Right kidney (tissue), 1 donor: ENCODE measurements at regions not wholly inside any gene's neighbourhood (a gene's known extent, or its start where the extent isn't known, plus 50 kb on each side); places are given as distances from the start of the nearest gene placed in this dataset.

Experiments
- DNase-seq: peaks from one replicate; pipeline ENCODE4 v3.0.0-alpha.2; 2016

- DNase-seq, result no peak
Observed at GRCh38 chr4:110278127-110278526, 79.7 kb upstream of the ELOVL6 start.

GRCh38 chr4:110275871-110276270 lies 77.5 kb upstream of the ELOVL6 start:
- no peak for DNase-seq

DNA sequence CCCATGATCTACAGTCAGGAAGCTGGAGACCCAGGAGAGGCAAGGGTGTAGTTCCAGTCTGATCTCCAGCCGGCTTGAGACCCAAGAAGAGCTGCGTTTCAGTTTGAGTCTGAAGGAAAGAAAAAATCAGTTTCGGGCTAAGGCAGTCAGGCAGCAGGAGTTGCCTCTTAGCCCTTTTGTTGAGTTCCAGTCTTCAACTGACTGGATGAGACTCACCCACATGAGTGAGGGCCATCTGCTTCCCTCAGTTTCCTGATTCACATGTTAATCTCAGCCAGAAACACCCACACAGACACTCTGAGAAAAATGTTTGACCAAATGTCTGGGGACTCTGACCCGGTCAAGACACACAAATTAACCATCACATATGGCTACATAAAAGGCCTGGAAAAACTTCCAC lies 73.6 kb upstream of the ELOVL6 start:
- no peak for DNase-seq

DNA sequence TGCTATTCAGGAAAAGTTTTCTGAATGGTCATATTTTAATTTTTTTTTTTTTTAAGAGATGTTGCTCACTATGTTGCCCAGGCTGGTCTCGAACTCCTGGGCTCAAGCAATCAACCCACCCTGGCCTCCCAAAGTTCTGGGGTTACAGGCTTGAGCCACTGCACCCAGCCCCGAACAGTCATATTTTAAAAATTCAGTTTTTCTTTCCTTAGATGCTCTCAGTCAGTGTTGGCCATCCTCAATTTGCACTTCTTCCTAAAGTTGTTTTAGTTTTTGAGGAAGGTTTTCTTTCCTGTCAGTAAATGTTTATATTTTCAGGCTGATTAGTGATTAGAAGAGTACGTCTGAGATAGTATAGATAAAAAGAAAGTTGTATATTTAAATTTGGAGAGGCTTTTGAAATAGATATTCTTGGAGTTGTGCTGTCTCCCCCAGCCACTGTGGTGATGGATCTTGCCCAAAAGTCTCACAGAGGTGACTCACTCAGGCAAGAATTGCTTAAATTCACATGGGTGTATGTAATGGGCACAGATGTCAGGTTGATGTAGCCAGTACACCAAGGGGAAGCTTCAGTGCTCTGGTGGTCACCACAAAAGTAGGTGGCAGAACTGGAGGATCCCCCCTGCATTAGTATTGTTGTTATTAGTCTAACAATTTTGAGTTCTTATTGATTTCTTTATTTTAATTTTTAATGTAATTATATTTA lies 72.2 kb upstream of the ELOVL6 start:
- no peak for DNase-seq

DNA sequence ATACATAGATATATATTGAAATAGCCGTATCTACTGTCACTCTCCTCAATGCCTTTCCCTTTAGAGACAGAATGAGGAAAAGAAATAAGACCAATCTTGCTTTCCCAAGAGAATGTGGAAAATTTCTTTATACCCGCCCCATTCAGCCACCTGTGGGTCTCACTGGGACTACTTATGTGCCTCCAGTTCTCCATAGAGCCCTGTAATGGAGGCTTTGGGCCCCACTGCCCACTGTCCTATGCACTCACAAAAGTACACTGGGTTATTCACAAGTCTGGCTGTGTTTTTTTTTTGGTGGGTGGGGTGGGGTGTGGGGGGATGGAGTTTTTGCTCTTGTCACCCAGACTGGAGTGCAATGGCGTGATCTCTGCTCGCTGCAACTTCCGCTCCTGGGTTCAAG lies 70.4 kb upstream of the ELOVL6 start:
- DNase-seq, result no peak

DNA sequence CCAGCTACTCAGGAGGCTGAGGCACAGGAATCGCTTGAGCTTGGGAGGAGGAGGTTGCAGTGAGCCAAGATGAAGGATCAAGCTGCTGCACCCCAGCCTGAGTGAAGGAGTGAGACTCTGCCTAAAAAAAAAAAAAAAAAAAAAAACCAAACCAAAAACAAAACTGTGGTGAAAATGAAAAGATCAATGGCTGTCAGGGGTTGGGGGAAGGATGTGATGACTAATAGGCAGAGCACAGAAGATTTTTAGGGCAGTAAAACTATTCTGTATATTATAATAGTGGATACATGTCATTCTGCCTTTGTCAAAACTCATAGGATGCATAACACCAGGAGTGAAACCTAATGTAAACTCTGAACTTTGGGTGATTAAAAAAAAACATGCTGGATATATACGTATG lies 69.9 kb upstream of the ELOVL6 start:
- DNase-seq, result no peak

- no peak for DNase-seq
Observed at GRCh38 chr4:110266136-110266535, 67.7 kb upstream of the ELOVL6 start.

GRCh38 chr4:110265001-110265400 lies 66.6 kb upstream of the ELOVL6 start:
- no peak for DNase-seq

- DNase-seq, result no peak
Observed at GRCh38 chr4:110260299-110260698, 61.9 kb upstream of the ELOVL6 start.

DNA sequence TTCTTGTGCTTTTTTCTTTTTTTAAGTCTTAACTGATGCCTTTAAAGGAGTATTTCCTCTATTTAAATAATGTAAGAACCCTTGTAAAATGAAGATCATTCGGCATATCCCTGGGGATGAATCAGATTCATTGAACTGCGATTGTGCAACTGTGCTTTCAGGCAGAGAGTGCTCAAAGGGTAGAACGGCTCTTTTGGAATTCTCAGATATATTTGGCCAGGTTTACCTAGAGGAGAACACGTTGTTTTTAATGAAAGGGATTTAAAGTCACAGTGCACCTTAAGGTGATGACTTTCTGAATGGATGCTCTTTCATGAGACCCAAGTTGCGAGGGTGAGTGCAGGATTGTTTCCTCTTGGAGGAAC lies 51.6 kb upstream of the ELOVL6 start:
- DNase-seq, result no peak

- DNase-seq, result no peak
Observed at GRCh38 chr4:110248831-110249253, 50.4 kb upstream of the ELOVL6 start.
